ENCODE measurements at regions not wholly inside any gene's neighbourhood (a gene's known extent, or its start where the extent isn't known, plus 50 kb on each side); places are given as distances from the start of the nearest gene placed in this dataset.

- in situ Hi-C loops (cut with HindIII; ENCODE audit: low sequenced_read_pairs), result no loop called here
- no peak for DNase-seq (ENCODE audit: low read depth)
- no peak overlapping the region for H3K4me3 ChIP-seq (ENCODE audit: low read depth, low read length)
- TF ChIP-seq CTCF (IDR thresholded peaks at IDR 0.05; ENCODE audit: low read depth, low read length, missing control alignments), result no peak
Measured at GRCh38 chr4:60033826-60034225, 1166.3 kb upstream of the ADGRL3 start.

GRCh38 chr4:60034361-60034760, 1165.8 kb upstream of the ADGRL3 start:
- H3K4me3 ChIP-seq (ENCODE audit: low read depth, low read length), result no peak overlapping the region

GRCh38 chr4:60039908-60040307, 1160.2 kb upstream of the ADGRL3 start:
- TF ChIP-seq CTCF (IDR thresholded peaks at IDR 0.05; ENCODE audit: low read depth, low read length, missing control alignments), result no peak
- no peak for DNase-seq (ENCODE audit: low read depth)
- H3K4me3 ChIP-seq (ENCODE audit: low read depth, low read length), result no peak overlapping the region
- in situ Hi-C loops (cut with HindIII; ENCODE audit: low sequenced_read_pairs), result no loop called here

More at GRCh38 chr4:60034361-60034760, 1165.8 kb upstream of the ADGRL3 start:
- DNase-seq (ENCODE audit: low read depth), result no peak
- in situ Hi-C loops (cut with HindIII; ENCODE audit: low sequenced_read_pairs), result no loop called here
- TF ChIP-seq CTCF (IDR thresholded peaks at IDR 0.05; ENCODE audit: low read depth, low read length, missing control alignments), result no peak

GRCh38 chr4:60042231-60042652, 1157.9 kb upstream of the ADGRL3 start:
- H3K4me3 ChIP-seq (ENCODE audit: low read depth, low read length), result no peak overlapping the region
- in situ Hi-C loops (cut with HindIII; ENCODE audit: low sequenced_read_pairs), result no loop called here
- no peak for TF ChIP-seq CTCF (IDR thresholded peaks at IDR 0.05; ENCODE audit: low read depth, low read length, missing control alignments)
- DNase-seq (ENCODE audit: low read depth), result no peak

GRCh38 chr4:60042941-60043340, 1157.2 kb upstream of the ADGRL3 start:
- no peak for DNase-seq (ENCODE audit: low read depth)
- TF ChIP-seq CTCF (IDR thresholded peaks at IDR 0.05; ENCODE audit: low read depth, low read length, missing control alignments), result no peak
- in situ Hi-C loops (cut with HindIII; ENCODE audit: low sequenced_read_pairs), result no loop called here
- H3K4me3 ChIP-seq (ENCODE audit: low read depth, low read length), result no peak overlapping the region

- no peak overlapping the region for H3K4me3 ChIP-seq (ENCODE audit: low read depth, low read length)
- no peak for TF ChIP-seq CTCF (IDR thresholded peaks at IDR 0.05; ENCODE audit: low read depth, low read length, missing control alignments)
- in situ Hi-C loops (cut with HindIII; ENCODE audit: low sequenced_read_pairs), result no loop called here
- DNase-seq (ENCODE audit: low read depth), result no peak
Measured at GRCh38 chr4:60078984-60079383, 1121.1 kb upstream of the ADGRL3 start.

GRCh38 chr4:60081839-60082238, 1118.3 kb upstream of the ADGRL3 start:
- in situ Hi-C loops (cut with HindIII; ENCODE audit: low sequenced_read_pairs), result no loop called here
- no peak for TF ChIP-seq CTCF (IDR thresholded peaks at IDR 0.05; ENCODE audit: low read depth, low read length, missing control alignments)
- DNase-seq (ENCODE audit: low read depth), result no peak

More at GRCh38 chr4:60081839-60082238, 1118.3 kb upstream of the ADGRL3 start:
- H3K4me3 ChIP-seq (ENCODE audit: low read depth, low read length), result no peak overlapping the region

Measured in astrocyte of the cerebellum (primary cell).